OCI-LY1 (cell line): ENCODE measurements at regions not wholly inside any gene's neighbourhood (a gene's known extent, or its start where the extent isn't known, plus 50 kb on each side); places are given as distances from the start of the nearest gene placed in this dataset.

Experiments
- H2AFZ ChIP-seq: fragments of 200-600 bp; sonication (generic), shearing (Covaris generic); 2 replicates; pipeline ENCODE4 v1.6.0; 2014; ENCODE audit warnings: antibody characterized with exemption, mild to moderate bottlenecking, low read length
- H3F3A ChIP-seq: fragments of 200-600 bp; sonication (generic), shearing (Covaris generic); 2 replicates; pipeline ENCODE4 v1.6.0; 2014; ENCODE audit warnings: mild to moderate bottlenecking, antibody characterized with exemption, low read length, moderate library complexity; ENCODE audit not compliant: insufficient read depth
- H3K27ac ChIP-seq: fragments of 200-600 bp; sonication (generic); 2 replicates; pipeline ENCODE4 v1.5.1; 2014; ENCODE audit warnings: low read length, mixed run types, mild to moderate bottlenecking, low read depth; ENCODE audit not compliant: poor library complexity, severe bottlenecking
- H3K27me3 ChIP-seq: fragments of 200-600 bp; sonication (generic); 2 replicates; pipeline ENCODE4 v1.6.0; 2014; ENCODE audit warnings: antibody characterized with exemption, mild to moderate bottlenecking, low read length, moderate library complexity; ENCODE audit not compliant: insufficient read depth
- H3K36me3 ChIP-seq: fragments of 200-600 bp; sonication (generic); 2 replicates; pipeline ENCODE4 v1.6.1; 2014; ENCODE audit warnings: mild to moderate bottlenecking, antibody characterized with exemption, low read length, moderate library complexity, mixed read lengths; ENCODE audit not compliant: insufficient read depth
- H3K4me1 ChIP-seq: fragments of 200-600 bp; sonication (generic); 2 replicates; pipeline ENCODE4 v1.5.1; 2014; ENCODE audit warnings: mild to moderate bottlenecking, low read length, moderate library complexity; ENCODE audit not compliant: insufficient read depth, severe bottlenecking
- H3K4me2 ChIP-seq: fragments of 200-600 bp; sonication (generic), shearing (Covaris generic); 2 replicates; pipeline ENCODE4 v1.6.1; 2014; ENCODE audit warnings: low read length
- H3K4me3 ChIP-seq: fragments of 200-600 bp; sonication (generic); 2 replicates; pipeline ENCODE4 v1.5.1; 2014; ENCODE audit warnings: low read length, low read depth, mild to moderate bottlenecking, mixed read lengths; ENCODE audit not compliant: poor library complexity, severe bottlenecking
- H3K79me2 ChIP-seq: fragments of 200-600 bp; shearing (Covaris generic); 2 replicates; pipeline ENCODE4 v1.6.1; 2016; ENCODE audit warnings: mixed run types, low read length, mixed read lengths; ENCODE audit not compliant: insufficient read depth
- H3K9ac ChIP-seq: fragments of 200-600 bp; sonication (generic), shearing (Covaris generic); 2 replicates; pipeline ENCODE4 v1.6.1; 2014; ENCODE audit warnings: mild to moderate bottlenecking, low read length, mixed read lengths
- H3K9me2 ChIP-seq: fragments of 200-600 bp; sonication (generic), shearing (Covaris generic); 2 replicates; pipeline ENCODE4 v1.6.1; 2014; ENCODE audit warnings: low read depth, mild to moderate bottlenecking, low read length, mixed read lengths
- H3K9me3 ChIP-seq: fragments of 200-600 bp; shearing (Covaris generic); 2 replicates; pipeline ENCODE4 v1.6.1; 2014; ENCODE audit warnings: low read length, mixed read lengths
- H4K20me1 ChIP-seq: fragments of 200-600 bp; sonication (generic), shearing (Covaris generic); 2 replicates; pipeline ENCODE4 v1.6.0; 2016; ENCODE audit warnings: mild to moderate bottlenecking, low read length; ENCODE audit not compliant: insufficient read depth
- EZH2 ChIP-seq: fragments of 200-600 bp; sonication (generic), shearing (Covaris generic); IDR thresholded peaks from 2 replicates; pipeline ENCODE4 v1.8.0; 2017; ENCODE audit warnings: borderline replicate concordance, mixed run types, mild to moderate bottlenecking, antibody characterized with exemption, low read length, moderate library complexity, mixed read lengths
- TF ChIP-seq, protein P1 (sequence below): fragments of 200-600 bp; sonication (generic), shearing (Covaris generic); IDR thresholded peaks from 2 replicates; pipeline ENCODE4 v1.5.1; 2017; ENCODE audit warnings: mild to moderate bottlenecking, antibody characterized with exemption, low read length, moderate library complexity, mixed read lengths

DNA sequence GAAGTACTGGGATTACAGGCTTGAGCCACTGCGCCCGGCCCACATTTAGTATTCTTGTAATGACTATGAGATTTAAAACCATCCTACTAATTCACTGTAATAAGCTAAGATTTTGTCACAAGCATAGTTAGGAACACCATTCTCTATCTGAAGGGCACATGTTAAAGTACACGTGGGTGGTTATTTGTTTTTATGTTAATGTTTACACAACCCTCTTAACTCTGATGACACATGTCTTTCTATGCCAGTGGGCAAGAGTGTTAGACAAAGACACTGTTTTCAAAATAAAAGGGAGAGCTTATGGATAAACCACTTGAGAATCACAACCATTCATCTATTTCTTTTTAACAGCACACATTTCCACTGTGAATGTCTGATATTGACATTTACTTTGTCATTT is 537.6 kb upstream of the IL12A start:
- H3K4me3 ChIP-seq: no peak overlapping the region
- TF ChIP-seq, protein P1, sequence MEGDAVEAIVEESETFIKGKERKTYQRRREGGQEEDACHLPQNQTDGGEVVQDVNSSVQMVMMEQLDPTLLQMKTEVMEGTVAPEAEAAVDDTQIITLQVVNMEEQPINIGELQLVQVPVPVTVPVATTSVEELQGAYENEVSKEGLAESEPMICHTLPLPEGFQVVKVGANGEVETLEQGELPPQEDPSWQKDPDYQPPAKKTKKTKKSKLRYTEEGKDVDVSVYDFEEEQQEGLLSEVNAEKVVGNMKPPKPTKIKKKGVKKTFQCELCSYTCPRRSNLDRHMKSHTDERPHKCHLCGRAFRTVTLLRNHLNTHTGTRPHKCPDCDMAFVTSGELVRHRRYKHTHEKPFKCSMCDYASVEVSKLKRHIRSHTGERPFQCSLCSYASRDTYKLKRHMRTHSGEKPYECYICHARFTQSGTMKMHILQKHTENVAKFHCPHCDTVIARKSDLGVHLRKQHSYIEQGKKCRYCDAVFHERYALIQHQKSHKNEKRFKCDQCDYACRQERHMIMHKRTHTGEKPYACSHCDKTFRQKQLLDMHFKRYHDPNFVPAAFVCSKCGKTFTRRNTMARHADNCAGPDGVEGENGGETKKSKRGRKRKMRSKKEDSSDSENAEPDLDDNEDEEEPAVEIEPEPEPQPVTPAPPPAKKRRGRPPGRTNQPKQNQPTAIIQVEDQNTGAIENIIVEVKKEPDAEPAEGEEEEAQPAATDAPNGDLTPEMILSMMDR: no peak
- no peak for TF ChIP-seq EZH2
- no peaks in the 10 kb centered on the region for H3K36me3 ChIP-seq
- H4K20me1 ChIP-seq: no peaks in the 10 kb centered on the region
- no peaks in the 10 kb centered on the region for H3K9me2 ChIP-seq
- H3K4me2 ChIP-seq: no peak overlapping the region
- no peak overlapping the region for H3K27ac ChIP-seq
- H3F3A ChIP-seq: no peaks in the 10 kb centered on the region
- no peak overlapping the region for H2AFZ ChIP-seq
- no peak overlapping the region for H3K9ac ChIP-seq
- H3K9me3 ChIP-seq: no peaks in the 10 kb centered on the region
- no peaks in the 10 kb centered on the region for H3K4me1 ChIP-seq
- no peaks in the 10 kb centered on the region for H3K27me3 ChIP-seq
- no peaks in the 10 kb centered on the region for H3K79me2 ChIP-seq

DNA sequence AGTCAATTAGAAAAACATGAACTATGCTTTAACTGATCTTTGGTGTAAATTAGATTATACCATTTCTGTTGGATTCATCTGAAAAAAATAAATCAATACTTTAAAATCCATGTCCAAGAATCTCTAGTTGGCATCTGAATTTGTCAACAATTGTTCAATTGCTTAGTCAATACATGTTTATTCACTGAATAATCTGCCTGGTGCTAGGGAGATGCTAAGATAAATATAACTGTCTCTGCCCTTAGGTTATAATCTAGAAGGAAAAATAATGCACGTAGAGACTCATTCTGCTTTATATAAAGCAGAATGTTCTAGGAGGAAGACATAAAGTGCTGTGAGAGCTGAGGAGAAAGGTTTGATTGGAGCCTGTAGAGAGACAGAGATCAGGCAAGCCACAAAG is 537.2 kb upstream of the IL12A start:
- H3K27me3 ChIP-seq: no peaks in the 10 kb centered on the region
- no peaks in the 10 kb centered on the region for H3F3A ChIP-seq
- H2AFZ ChIP-seq: no peak overlapping the region
- no peak overlapping the region for H3K27ac ChIP-seq
- no peaks in the 10 kb centered on the region for H3K9me3 ChIP-seq
- no peak for TF ChIP-seq EZH2
- TF ChIP-seq, protein P1: no peak
- no peaks in the 10 kb centered on the region for H4K20me1 ChIP-seq
- H3K4me3 ChIP-seq: no peak overlapping the region
- H3K79me2 ChIP-seq: no peaks in the 10 kb centered on the region
- no peak overlapping the region for H3K4me2 ChIP-seq
- no peak overlapping the region for H3K9ac ChIP-seq
- H3K36me3 ChIP-seq: no peaks in the 10 kb centered on the region
- no peaks in the 10 kb centered on the region for H3K9me2 ChIP-seq
- H3K4me1 ChIP-seq: no peaks in the 10 kb centered on the region

DNA sequence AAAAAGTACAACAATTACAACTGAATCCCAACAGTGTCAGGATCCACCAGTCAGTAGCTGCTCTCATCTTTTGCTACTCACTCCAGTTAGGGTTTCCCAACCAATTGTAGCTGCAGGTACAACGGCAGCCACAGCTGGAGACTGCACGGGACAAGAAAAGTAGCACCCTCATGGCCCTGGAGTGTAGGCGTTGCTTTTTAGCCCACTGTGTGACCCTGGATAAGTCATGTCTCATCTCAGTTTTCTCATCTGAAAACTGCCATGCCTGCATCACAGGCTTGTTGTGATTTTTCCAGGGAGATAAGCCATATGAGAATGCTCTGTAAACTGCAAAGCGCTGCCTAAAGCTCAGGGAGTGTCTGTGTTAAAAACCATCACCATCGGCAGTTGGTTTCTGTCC is 535.6 kb upstream of the IL12A start:
- Histone ChIP-seq H3K27ac (no peak overlapping the region), H3K4me3 (no peak overlapping the region), H4K20me1 (no peaks in the 10 kb centered on the region), H3K4me1 (no peaks in the 10 kb centered on the region), H3K4me2 (no peak overlapping the region), H3K36me3 (no peaks in the 10 kb centered on the region), H3K9me3 (no peaks in the 10 kb centered on the region), H3K9me2 (no peaks in the 10 kb centered on the region), H3K9ac (no peak overlapping the region), H3K79me2 (no peaks in the 10 kb centered on the region), H2AFZ (no peak overlapping the region), H3K27me3 (no peaks in the 10 kb centered on the region), H3F3A (no peaks in the 10 kb centered on the region)
- TF ChIP-seq, protein P1: no peak
- no peak for TF ChIP-seq EZH2
